Loucy (cell line): ENCODE measurements at regions not wholly inside any gene's neighbourhood (a gene's known extent, or its start where the extent isn't known, plus 50 kb on each side); places are given as distances from the start of the nearest gene placed in this dataset.

Source experiments
- CTCF ChIP-seq: fragments of 200-600 bp; sonication (generic); conservative IDR thresholded peaks from 2 replicates; pipeline ENCODE4 v1.5.1; 2014; ENCODE audit warnings: mild to moderate bottlenecking, antibody characterized with exemption, low read length
- EZH2phosphoT487 ChIP-seq: fragments of 200-600 bp; IDR thresholded peaks from 2 replicates; pipeline ENCODE4 v1.6.1; 2018; ENCODE audit warnings: antibody characterized with exemption, mild to moderate bottlenecking, moderate library complexity, borderline replicate concordance

GRCh38 chr1:186741640-186742039 lies 61.4 kb upstream of the PTGS2 start:
- TF ChIP-seq CTCF = no peak
- TF ChIP-seq EZH2phosphoT487 = no peak
